ENCODE measurements at regions not wholly inside any gene's neighbourhood (a gene's known extent, or its start where the extent isn't known, plus 50 kb on each side); places are given as distances from the start of the nearest gene placed in this dataset.

GRCh38 chr10:56836659-56837058, 475.6 kb upstream of the ZWINT start:
- DNase-seq (ENCODE audit: low read depth) = no peak

GRCh38 chr10:56831681-56832080, 470.6 kb upstream of the ZWINT start:
- DNase-seq (ENCODE audit: low read depth) = no peak

- no peak for DNase-seq (ENCODE audit: low read depth)
Observed at GRCh38 chr10:56823849-56824248, 462.8 kb upstream of the ZWINT start.

GRCh38 chr10:56805022-56805421, 444.0 kb upstream of the ZWINT start:
- no peak for DNase-seq (ENCODE audit: low read depth)

GRCh38 chr10:56785292-56785691, 424.2 kb upstream of the ZWINT start:
- no peak for DNase-seq (ENCODE audit: low read depth)

- no peak for DNase-seq (ENCODE audit: low read depth)
Observed at GRCh38 chr10:56782503-56782902, 421.4 kb upstream of the ZWINT start.

- DNase-seq (ENCODE audit: low read depth) = no peak
Observed at GRCh38 chr10:56771343-56771742, 410.3 kb upstream of the ZWINT start.

GRCh38 chr10:56763090-56763489, 402.0 kb upstream of the ZWINT start:
- DNase-seq (ENCODE audit: low read depth) = no peak

GRCh38 chr10:56745490-56745889, 384.4 kb upstream of the ZWINT start:
- DNase-seq (ENCODE audit: low read depth) = no peak

GRCh38 chr10:56728349-56728748, 367.3 kb upstream of the ZWINT start:
- no peak for DNase-seq (ENCODE audit: low read depth)

GRCh38 chr10:56722912-56723311, 361.9 kb upstream of the ZWINT start:
- DNase-seq (ENCODE audit: low read depth) = no peak

- DNase-seq (ENCODE audit: low read depth) = no peak
Observed at GRCh38 chr10:56715262-56715661, 354.2 kb upstream of the ZWINT start.

- no peak for DNase-seq (ENCODE audit: low read depth)
Observed at GRCh38 chr10:56698506-56698905, 337.4 kb upstream of the ZWINT start.

- no peak for DNase-seq (ENCODE audit: low read depth)
Observed at GRCh38 chr10:56679578-56679977, 318.5 kb upstream of the ZWINT start.

GRCh38 chr10:56662765-56663447, 301.8 kb upstream of the ZWINT start:
- no peak for DNase-seq (ENCODE audit: low read depth)

- no peak for DNase-seq (ENCODE audit: low read depth)
Observed at GRCh38 chr10:56653289-56653688, 292.2 kb upstream of the ZWINT start.

GRCh38 chr10:56646329-56647111, 285.5 kb upstream of the ZWINT start:
- no peak for DNase-seq (ENCODE audit: low read depth)

GRCh38 chr10:56633876-56634452, 272.9 kb upstream of the ZWINT start:
- DNase-seq (ENCODE audit: low read depth) = no peak

GRCh38 chr10:56632537-56632936, 271.5 kb upstream of the ZWINT start:
- DNase-seq (ENCODE audit: low read depth) = no peak

- no peak for DNase-seq (ENCODE audit: low read depth)
Observed at GRCh38 chr10:56624082-56624481, 263.0 kb upstream of the ZWINT start.

- DNase-seq (ENCODE audit: low read depth) = no peak
Observed at GRCh38 chr10:56623064-56623463, 262.0 kb upstream of the ZWINT start.

GRCh38 chr10:56622335-56622973, 261.4 kb upstream of the ZWINT start:
- DNase-seq (ENCODE audit: low read depth) = no peak

- no peak for DNase-seq (ENCODE audit: low read depth)
Observed at GRCh38 chr10:56606202-56606601, 245.1 kb upstream of the ZWINT start.

All from activated T-cell treated with anti-CD3 and anti-CD28 coated beads for 48 hours (primary cell).